22Rv1 (cell line): ENCODE measurements at regions not wholly inside any gene's neighbourhood (a gene's known extent, or its start where the extent isn't known, plus 50 kb on each side); places are given as distances from the start of the nearest gene placed in this dataset.

Experiments used
- CTCF ChIP-seq: fragments of 450-650 bp; IDR thresholded peaks from 2 replicates; pipeline ENCODE4 v1.5.1; 2017; ENCODE audit warnings: mild to moderate bottlenecking
- ZFX ChIP-seq: fragments of 450-650 bp; IDR thresholded peaks from 2 replicates; pipeline ENCODE4 v1.6.1; 2017; ENCODE audit warnings: antibody characterized with exemption, borderline replicate concordance

GRCh38 chr3:177749836-177750235 lies 552.6 kb upstream of the TBL1XR1 start:
- no peak for TF ChIP-seq CTCF
- TF ChIP-seq ZFX = no peak
